ENCODE measurements at regions not wholly inside any gene's neighbourhood (a gene's known extent, or its start where the extent isn't known, plus 50 kb on each side); places are given as distances from the start of the nearest gene placed in this dataset.

DNA sequence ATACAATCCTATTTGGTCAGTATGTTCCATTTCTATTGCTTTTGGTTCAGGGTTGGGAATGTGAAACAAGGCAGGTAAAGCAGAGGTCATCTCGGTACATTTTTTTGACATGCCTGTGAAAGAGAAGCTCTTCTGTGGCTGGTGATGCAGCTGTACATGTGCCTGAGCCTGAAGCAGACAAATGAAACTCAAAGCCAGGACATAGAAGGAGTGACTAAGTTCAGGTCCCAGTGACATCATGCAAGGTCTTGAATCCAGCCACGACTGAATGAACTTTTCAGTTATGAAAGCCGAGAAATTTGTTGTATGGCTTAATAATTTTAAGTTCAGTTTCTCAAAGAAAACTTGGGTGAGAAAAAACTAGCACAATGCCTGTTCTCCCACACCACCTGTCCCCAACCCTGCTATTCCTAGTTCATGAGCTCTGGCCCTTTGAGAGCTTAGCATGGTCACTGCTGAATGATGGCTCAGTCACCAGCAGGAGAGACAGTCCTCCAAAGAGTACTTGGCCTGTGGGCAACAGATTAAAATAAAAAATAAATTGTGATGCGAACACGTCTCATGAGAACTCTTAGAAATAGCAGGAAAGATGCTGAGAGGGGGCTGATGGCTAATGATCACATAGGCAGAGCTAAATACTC is 600.2 kb upstream of the GRM7 start:
- ATAC-seq (no peak), DNase-seq (no peak)
- Histone ChIP-seq H3K27ac (no peak overlapping the region), H3K4me3 (no peak overlapping the region), H3K36me3 (no peaks in the 10 kb centered on the region), H3K4me1 (no peaks in the 10 kb centered on the region), H3K9me3 (no peaks in the 10 kb centered on the region), H3K27me3 (no peaks in the 10 kb centered on the region)
- 77 to 87% (median 84%) methylated on average over 5 of the region's 5 CpGs for WGBS, 4 donors
- TF ChIP-seq POLR2A (IDR thresholded peaks at IDR 0.05): no peak
- TF ChIP-seq, protein P1, sequence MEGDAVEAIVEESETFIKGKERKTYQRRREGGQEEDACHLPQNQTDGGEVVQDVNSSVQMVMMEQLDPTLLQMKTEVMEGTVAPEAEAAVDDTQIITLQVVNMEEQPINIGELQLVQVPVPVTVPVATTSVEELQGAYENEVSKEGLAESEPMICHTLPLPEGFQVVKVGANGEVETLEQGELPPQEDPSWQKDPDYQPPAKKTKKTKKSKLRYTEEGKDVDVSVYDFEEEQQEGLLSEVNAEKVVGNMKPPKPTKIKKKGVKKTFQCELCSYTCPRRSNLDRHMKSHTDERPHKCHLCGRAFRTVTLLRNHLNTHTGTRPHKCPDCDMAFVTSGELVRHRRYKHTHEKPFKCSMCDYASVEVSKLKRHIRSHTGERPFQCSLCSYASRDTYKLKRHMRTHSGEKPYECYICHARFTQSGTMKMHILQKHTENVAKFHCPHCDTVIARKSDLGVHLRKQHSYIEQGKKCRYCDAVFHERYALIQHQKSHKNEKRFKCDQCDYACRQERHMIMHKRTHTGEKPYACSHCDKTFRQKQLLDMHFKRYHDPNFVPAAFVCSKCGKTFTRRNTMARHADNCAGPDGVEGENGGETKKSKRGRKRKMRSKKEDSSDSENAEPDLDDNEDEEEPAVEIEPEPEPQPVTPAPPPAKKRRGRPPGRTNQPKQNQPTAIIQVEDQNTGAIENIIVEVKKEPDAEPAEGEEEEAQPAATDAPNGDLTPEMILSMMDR (IDR thresholded peaks at IDR 0.05): no peak
- intact Hi-C loops (cut with DNase I): no loop called here

DNA sequence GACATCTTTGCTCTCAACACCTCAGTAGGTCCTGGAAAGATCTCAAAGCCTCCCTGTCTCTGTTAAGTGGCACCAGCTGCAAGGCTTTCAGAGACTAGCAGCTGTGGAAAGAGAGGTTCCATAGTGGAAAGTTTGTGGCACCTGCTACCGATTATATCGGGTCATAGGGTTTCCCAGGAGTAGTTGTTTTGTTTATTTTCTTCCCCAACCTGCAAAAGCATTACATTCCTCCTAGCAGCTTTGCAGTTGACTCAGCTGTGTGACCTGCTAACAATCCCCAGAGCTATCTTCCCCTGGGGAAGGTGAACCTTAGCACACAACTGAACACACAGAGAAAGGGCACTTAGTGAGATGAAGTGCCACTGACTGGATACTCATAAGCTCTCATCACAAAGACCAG is 598.9 kb upstream of the GRM7 start:
- Histone ChIP-seq H3K36me3 (no peaks in the 10 kb centered on the region), H3K27ac (no peak overlapping the region), H3K9me3 (no peaks in the 10 kb centered on the region), H3K4me3 (no peak overlapping the region), H3K27me3 (no peaks in the 10 kb centered on the region), H3K4me1 (no peaks in the 10 kb centered on the region)
- intact Hi-C loops (cut with DNase I): no loop called here
- TF ChIP-seq POLR2A (IDR thresholded peaks at IDR 0.05): no peak
- 56 to 62% (median 60%) methylated on average over 2 of the region's 2 CpGs for WGBS, 4 donors
- DNase-seq (no peak), ATAC-seq (no peak)

DNA sequence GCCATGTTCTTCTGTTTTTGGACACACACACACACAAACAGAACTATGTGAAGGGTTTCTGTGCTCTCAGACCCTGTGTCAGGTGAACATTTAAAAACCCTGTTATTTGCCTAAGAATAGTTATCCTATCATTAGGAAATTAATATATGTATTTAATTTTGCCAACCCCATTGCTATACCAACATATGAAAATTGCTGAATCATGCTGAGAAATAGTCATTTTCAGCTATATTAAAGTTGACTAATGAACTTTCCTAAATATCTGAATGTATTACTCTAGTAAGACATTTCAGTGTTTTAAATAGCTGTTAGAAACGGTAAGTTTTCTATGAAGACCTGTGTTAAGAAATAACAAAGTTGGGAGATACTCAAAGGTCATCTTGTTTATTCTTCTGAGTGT is 596.9 kb upstream of the GRM7 start:
- WGBS, 4 donors: 79 to 83% (median 80%) methylated on average over 1 of the region's 1 CpG
- Histone ChIP-seq H3K9me3 (no peaks in the 10 kb centered on the region), H3K4me3 (no peak overlapping the region), H3K27me3 (no peaks in the 10 kb centered on the region), H3K4me1 (no peaks in the 10 kb centered on the region), H3K27ac (no peak overlapping the region), H3K36me3 (no peaks in the 10 kb centered on the region)
- ATAC-seq: no peak
- TF ChIP-seq POLR2A (IDR thresholded peaks at IDR 0.05): no peak
- TF ChIP-seq, protein P1 (IDR thresholded peaks at IDR 0.05): no peak
- intact Hi-C loops (cut with DNase I): no loop called here
- no peak for DNase-seq

DNA sequence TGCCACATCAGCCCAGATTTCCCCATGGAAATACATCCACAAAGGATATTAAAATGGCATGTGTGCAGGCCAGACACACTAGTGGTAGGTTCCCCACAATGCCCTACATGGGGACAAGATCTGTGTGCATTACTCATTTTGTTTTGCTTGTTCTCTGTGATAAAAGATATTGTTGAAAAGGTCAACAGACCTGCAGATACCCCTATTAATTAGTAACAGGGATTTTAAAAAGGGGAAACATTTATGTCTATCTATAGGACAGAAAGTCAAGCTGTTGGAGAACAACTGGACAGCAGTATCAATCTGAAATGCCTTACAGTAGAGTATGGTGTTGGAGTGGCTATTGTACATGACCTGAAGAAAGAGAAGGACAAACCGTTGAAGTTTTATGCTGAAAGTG is 596.0 kb upstream of the GRM7 start:
- intact Hi-C loops (cut with DNase I): no loop called here
- Histone ChIP-seq H3K27ac (no peak overlapping the region), H3K4me1 (no peaks in the 10 kb centered on the region), H3K4me3 (no peak overlapping the region), H3K27me3 (no peaks in the 10 kb centered on the region), H3K9me3 (no peaks in the 10 kb centered on the region), H3K36me3 (no peaks in the 10 kb centered on the region)
- ATAC-seq: no peak
- DNase-seq: no peak
- 52 to 67% (median 59%) methylated on average over 1 of the region's 1 CpG for WGBS, 4 donors
- TF ChIP-seq, protein P1 (IDR thresholded peaks at IDR 0.05): no peak
- TF ChIP-seq POLR2A (IDR thresholded peaks at IDR 0.05): no peak

DNA sequence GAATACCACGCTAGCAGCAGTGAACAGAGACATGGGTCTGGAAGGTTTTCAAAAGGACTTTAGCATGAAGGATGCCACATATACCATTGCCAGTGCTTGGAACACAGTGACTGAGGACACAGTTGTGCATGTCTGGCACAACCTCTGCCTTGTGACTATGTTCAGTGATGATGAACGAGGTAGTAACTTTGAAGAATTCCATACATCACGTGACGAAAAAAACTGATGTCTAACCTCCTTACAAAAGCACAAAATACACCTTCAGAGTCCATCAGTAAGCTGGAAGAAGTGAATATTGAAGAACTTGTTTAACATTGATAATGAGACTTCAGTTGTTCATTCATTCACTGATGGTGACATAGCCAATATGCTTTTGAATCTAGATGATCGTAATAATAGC is 594.8 kb upstream of the GRM7 start:
- H3K9me3 ChIP-seq: peaks cover 0 to 4% (median 0%) of the 10 kb centered on the region in 12 donors
- ATAC-seq: no peak
- H3K27me3 ChIP-seq: no peaks in the 10 kb centered on the region
- 67 to 79% (median 75%) methylated on average over 5 of the region's 5 CpGs for WGBS, 4 donors
- TF ChIP-seq, protein P1 (IDR thresholded peaks at IDR 0.05): no peak
- TF ChIP-seq POLR2A (IDR thresholded peaks at IDR 0.05): no peak
- no peaks in the 10 kb centered on the region for H3K36me3 ChIP-seq
- H3K4me1 ChIP-seq: no peaks in the 10 kb centered on the region
- no peak overlapping the region for H3K4me3 ChIP-seq
- no peak overlapping the region for H3K27ac ChIP-seq
- intact Hi-C loops (cut with DNase I): no loop called here
- no peak for DNase-seq
